Spleen (tissue), 11 donors: ENCODE measurements at regions not wholly inside any gene's neighbourhood (a gene's known extent, or its start where the extent isn't known, plus 50 kb on each side); places are given as distances from the start of the nearest gene placed in this dataset.

Experiments used
- DNase-seq: peaks from one replicate; pipeline ENCODE4 v3.0.0-alpha.2; 2020
- H3K27ac ChIP-seq, 8 donors: fragments of 200-600 bp; sonication (generic) in 7 of 8; 1 replicate in 4 of 8; 2 replicates in 4 of 8; pipeline versions ENCODE4 v1.5.0 to v1.8.0; 2016 to 2021; ENCODE audit warnings: inconsistent platforms in 4 of 8, mild to moderate bottlenecking in 4 of 8, moderate library complexity in 1 of 8
- H3K27me3 ChIP-seq, 7 donors: fragments of 200-600 bp; sonication (generic) in 6 of 7; replicated peaks in 1 of 7; 1 replicate in 4 of 7; 2 replicates in 3 of 7; pipeline versions ENCODE4 v1.5.0 to v1.8.0; 2016 to 2021; ENCODE audit warnings: inconsistent platforms in 3 of 7, mild to moderate bottlenecking in 1 of 7
- H3K36me3 ChIP-seq, 6 donors: fragments of 200-600 bp; sonication (generic) in 5 of 6; 1 replicate in 4 of 6; 2 replicates in 2 of 6; pipeline versions ENCODE4 v1.5.0 to v1.8.0; 2016 to 2021; ENCODE audit warnings: inconsistent platforms in 2 of 6
- H3K4me1 ChIP-seq, 6 donors: fragments of 200-600 bp; sonication (generic) in 5 of 6; 1 replicate in 3 of 6; 2 replicates in 3 of 6; pipeline versions ENCODE4 v1.5.0 to v1.8.0; 2016 to 2021; ENCODE audit warnings: inconsistent platforms in 3 of 6
- H3K4me3 ChIP-seq, 8 donors: fragments of 200-600 bp; sonication (generic) in 7 of 8; 1 replicate in 4 of 8; 2 replicates in 4 of 8; pipeline versions ENCODE4 v1.5.0 to v1.8.0; 2016 to 2021; ENCODE audit warnings: inconsistent platforms in 4 of 8, mild to moderate bottlenecking in 4 of 8, moderate library complexity in 2 of 8
- H3K9me3 ChIP-seq, 8 donors: fragments of 200-600 bp; sonication (generic) in 7 of 8; 1 replicate in 4 of 8; 2 replicates in 4 of 8; pipeline versions ENCODE4 v1.5.0 to v1.8.0; 2016 to 2021; ENCODE audit warnings: inconsistent platforms in 4 of 8
- CTCF ChIP-seq, 11 experiments: fragments of 200-600 bp in 7 of 11; fragments of 450-650 bp in 4 of 11; sonication (generic) in 4 of 11; IDR thresholded peaks in 8 of 11; conservative IDR thresholded peaks in 3 of 11; 1 replicate in 7 of 11; 2 replicates in 4 of 11; pipeline versions ENCODE4 v1.4.0 to v1.8.0; 2016 to 2021; ENCODE audit warnings: antibody characterized with exemption in 11 of 11, inconsistent platforms in 4 of 11, mild to moderate bottlenecking in 1 of 11
- POLR2A ChIP-seq, 3 donors: fragments of 450-650 bp; IDR thresholded peaks; one replicate each; pipeline ENCODE4 v1.5.1; 2017; ENCODE audit warnings: antibody characterized with exemption in 3 of 3, mild to moderate bottlenecking in 1 of 3
- POLR2AphosphoS5 ChIP-seq, 3 donors: sonication (generic); formaldehyde crosslinking; IDR thresholded peaks; one replicate each; pipeline ENCODE4 v1.5.1; 2017; ENCODE audit warnings: antibody characterized with exemption in 3 of 3
- WGBS, 5 donors: extraction: QIAGEN DNeasy Blood & Tissue Kit in 3 of 5; methylation state at CpG; one replicate each; pipeline versions ENCODE4 v1.1.5 to v1.1.7; 2013 to 2018; 5-methylcytosine and 5-hydroxymethylcytosine counted together
- intact Hi-C: fragments of 100-400 bp; cut with DNase I; formaldehyde crosslinking; loops from one replicate; pipeline ENCODE4 v1.15.0; 2023; ENCODE audit warnings: low total_unique reads
- donor health status: healthy with polysubstance abuse.
- donor health status: DM: no; HTN: no; CAD: no; lungs with moderate emphysema.
- donor health status: DM: no; HTN: no; CAD: no.
- donor health status: Bipolar disorder and iron deficiency.
- donor health status: healthy.
- donor health status: DM: no; HTN: no; CAD: no.
- donor health status: DM: yes; HTN: yes; CAD: no.

DNA sequence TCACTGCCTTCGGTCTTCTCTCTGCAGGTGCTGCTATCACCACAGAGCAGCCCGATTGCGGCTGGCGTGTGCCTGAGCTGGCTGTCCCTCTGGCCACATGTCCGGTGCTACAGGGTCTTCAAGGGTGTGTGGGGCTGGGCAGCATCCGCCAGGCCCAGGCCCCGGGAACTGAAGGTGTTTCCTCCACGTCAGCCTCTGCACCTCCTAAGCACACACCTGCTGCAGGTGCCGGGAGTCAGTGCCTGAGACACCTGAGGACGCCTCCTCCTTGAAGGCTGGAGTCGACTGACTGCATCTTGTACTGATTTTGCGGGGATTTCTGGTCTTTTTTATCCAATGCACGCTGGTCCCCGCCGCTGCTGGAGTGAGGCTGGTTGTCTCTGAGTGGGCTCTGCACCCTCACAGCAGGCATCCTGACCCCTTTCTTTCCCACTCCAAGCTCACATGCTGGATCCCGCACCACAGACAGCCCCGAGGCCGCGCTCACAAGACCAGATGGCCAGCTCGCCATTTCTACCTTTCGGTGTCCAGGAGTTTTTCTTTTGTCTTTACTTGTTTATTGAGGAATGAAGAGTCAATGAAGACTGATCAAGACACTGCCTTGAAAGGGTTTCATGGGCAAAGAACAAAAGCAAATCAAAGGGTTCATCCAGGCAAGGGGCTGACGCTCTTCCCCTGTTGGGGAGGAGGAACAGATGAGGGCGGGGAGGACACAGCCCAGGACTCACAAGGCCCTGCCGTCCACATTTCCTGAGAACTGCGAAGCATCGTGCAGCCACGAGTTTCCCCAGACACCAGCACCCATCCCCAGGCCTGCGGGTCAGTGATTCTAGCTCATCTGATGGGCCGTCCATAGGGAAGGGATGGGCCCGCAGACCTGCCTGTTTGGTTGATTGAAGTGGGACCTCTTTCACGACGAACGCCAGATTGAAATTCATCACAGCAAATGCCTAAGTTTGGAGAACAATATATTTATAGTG is 203.8 kb upstream of the SOX1 start:
- Histone ChIP-seq H3K27ac (no peak overlapping the region), H3K4me3 (no peak overlapping the region), H3K9me3 (peaks cover 0 to 23% (median 14%) of the 10 kb centered on the region in 8 donors), H3K27me3 (no peaks in the 10 kb centered on the region), H3K36me3 (no peaks in the 10 kb centered on the region), H3K4me1 (no peaks in the 10 kb centered on the region)
- DNase-seq, result no peak
- intact Hi-C loops, result no loop called here
- no peak for TF ChIP-seq CTCF (IDR thresholded peaks at IDR 0.05 in 8 of 11, conservative IDR thresholded peaks at IDR 0.05 in 3 of 11)
- no peak for TF ChIP-seq POLR2A (IDR thresholded peaks at IDR 0.05)
- no peak for TF ChIP-seq POLR2AphosphoS5 (IDR thresholded peaks at IDR 0.05)
- 83 to 91% (median 87%) methylated on average over 33 of the region's 33 CpGs for WGBS, 5 donors

DNA sequence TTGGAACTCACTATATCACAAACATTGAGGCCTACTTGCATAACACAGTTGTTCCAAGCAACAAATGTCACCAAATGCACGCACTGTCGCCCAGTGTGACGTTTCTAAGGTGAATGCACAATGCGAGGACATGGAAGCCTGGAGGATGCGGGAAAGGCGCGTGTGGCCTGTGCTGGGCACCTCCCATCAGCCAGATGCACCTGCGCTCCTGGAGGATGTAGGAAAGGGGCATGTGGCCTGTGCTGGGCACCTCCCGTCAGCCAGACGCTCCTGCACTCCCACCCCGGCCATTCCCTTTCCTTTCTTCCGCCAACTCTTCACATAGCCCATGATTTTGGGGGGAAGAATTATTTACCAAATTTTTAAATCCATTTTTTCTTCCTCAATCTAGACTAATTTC is 202.4 kb upstream of the SOX1 start:
- WGBS, 5 donors, result 84 to 95% (median 92%) methylated on average over 12 of the region's 12 CpGs
- no peaks in the 10 kb centered on the region for H3K27me3 ChIP-seq
- no peak for DNase-seq
- no peak overlapping the region for H3K27ac ChIP-seq
- no peaks in the 10 kb centered on the region for H3K4me1 ChIP-seq
- intact Hi-C loops, result no loop called here
- no peak for TF ChIP-seq POLR2A (IDR thresholded peaks at IDR 0.05)
- TF ChIP-seq POLR2AphosphoS5 (IDR thresholded peaks at IDR 0.05), result no peak
- no peak for TF ChIP-seq CTCF (IDR thresholded peaks at IDR 0.05 in 8 of 11, conservative IDR thresholded peaks at IDR 0.05 in 3 of 11)
- H3K36me3 ChIP-seq, result no peaks in the 10 kb centered on the region
- H3K4me3 ChIP-seq, result no peak overlapping the region
- peaks cover 0 to 32% (median 17%) of the 10 kb centered on the region in 8 donors for H3K9me3 ChIP-seq

DNA sequence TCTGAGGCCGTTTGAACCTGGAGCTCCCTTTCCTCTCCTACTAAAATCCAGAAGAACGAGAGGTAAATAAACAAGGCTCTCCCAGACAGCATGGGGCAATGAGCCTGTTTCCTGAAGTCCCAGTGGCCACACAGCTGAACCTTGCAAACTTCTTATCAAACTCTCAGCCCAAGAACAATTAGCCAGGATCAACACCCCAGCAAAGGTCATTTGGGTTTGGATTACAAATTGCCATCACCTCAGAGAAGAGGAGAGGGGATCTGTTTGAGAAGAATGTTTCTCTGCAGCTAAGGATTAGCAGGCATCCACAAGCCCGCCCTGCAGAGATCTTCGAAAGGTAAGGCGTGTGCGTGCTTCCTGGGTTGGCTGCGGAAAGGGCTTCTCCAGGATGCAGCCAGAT is 201.9 kb upstream of the SOX1 start:
- intact Hi-C loops, result no loop called here
- H3K27ac ChIP-seq, result no peak overlapping the region
- H3K9me3 ChIP-seq, result peaks cover 0 to 32% (median 17%) of the 10 kb centered on the region in 8 donors
- H3K4me3 ChIP-seq, result no peak overlapping the region
- 67 to 75% (median 71%) methylated on average over 7 of the region's 7 CpGs for WGBS, 5 donors
- H3K27me3 ChIP-seq, result no peaks in the 10 kb centered on the region
- no peaks in the 10 kb centered on the region for H3K4me1 ChIP-seq
- no peak for TF ChIP-seq POLR2A (IDR thresholded peaks at IDR 0.05)
- no peak for TF ChIP-seq CTCF (IDR thresholded peaks at IDR 0.05 in 8 of 11, conservative IDR thresholded peaks at IDR 0.05 in 3 of 11)
- TF ChIP-seq POLR2AphosphoS5 (IDR thresholded peaks at IDR 0.05), result no peak
- no peak for DNase-seq
- H3K36me3 ChIP-seq, result no peaks in the 10 kb centered on the region

DNA sequence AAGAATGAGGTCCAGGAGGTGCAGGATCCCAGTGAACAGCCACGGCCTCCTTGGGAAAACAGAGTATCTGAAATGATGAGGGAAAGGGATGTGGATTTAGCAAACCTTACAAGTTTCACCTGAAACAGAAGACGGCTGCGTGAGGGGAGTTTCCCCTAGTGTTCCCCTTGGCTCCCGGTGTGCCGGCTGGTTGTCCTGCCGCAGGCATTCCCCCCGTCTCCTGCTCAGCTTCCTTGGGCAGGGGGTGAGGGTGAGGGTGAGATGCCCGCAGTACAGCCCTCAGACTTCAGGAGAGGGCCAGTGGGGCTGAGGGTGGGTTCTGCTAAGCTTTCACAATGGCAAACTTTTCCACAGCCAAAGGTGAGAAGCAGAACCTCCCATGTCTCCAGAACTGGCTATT is 201.1 kb upstream of the SOX1 start:
- Histone ChIP-seq H3K4me1 (no peaks in the 10 kb centered on the region), H3K27me3 (no peaks in the 10 kb centered on the region), H3K27ac (no peak overlapping the region), H3K4me3 (no peak overlapping the region), H3K9me3 (peaks cover 0 to 24% (median 14%) of the 10 kb centered on the region in 8 donors), H3K36me3 (no peaks in the 10 kb centered on the region)
- WGBS, 5 donors, result 79 to 84% (median 83%) methylated on average over 8 of the region's 8 CpGs
- no peak for DNase-seq
- intact Hi-C loops, result no loop called here
- TF ChIP-seq CTCF (IDR thresholded peaks at IDR 0.05 in 8 of 11, conservative IDR thresholded peaks at IDR 0.05 in 3 of 11) (no peak), POLR2AphosphoS5 (IDR thresholded peaks at IDR 0.05) (no peak), POLR2A (IDR thresholded peaks at IDR 0.05) (no peak)
